ENCODE measurements at regions not wholly inside any gene's neighbourhood (a gene's known extent, or its start where the extent isn't known, plus 50 kb on each side); places are given as distances from the start of the nearest gene placed in this dataset.
"Not testable (repeated sequence)": the region's sequence is repeated elsewhere in the genome, so short reads cannot be mapped to it uniquely, and the experiment has no call there.

DNA sequence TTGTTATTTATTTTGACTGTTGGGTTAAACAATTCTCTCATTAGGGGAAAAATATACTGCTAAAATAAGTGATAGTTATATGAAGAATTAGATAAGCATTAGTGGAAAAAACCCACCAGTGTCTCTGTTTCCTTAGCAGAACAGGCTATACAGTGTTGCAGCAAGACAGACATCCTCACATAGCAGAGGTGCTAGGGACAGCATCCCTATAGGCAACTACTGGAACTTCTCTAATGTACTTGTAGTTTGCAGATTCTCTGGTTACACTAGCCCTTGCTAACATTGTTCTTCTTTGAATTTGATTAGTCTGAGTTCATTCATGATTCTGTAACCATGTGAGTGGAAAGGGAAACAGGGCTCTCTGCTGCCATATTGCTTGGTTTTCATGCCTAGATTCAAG lies 661.8 kb upstream of the RGMB start:
- no peak for DNase-seq (ENCODE audit: low read depth in 2 of 2)

GRCh38 chr5:98121036-98121936 lies 652.2 kb upstream of the RGMB start:
- no peak for DNase-seq (ENCODE audit: low read depth in 2 of 2)

GRCh38 chr5:98128271-98128670 lies 645.2 kb upstream of the RGMB start:
- no peak for DNase-seq (ENCODE audit: low read depth in 2 of 2)

- no peak for DNase-seq (ENCODE audit: low read depth in 2 of 2)
Observed at GRCh38 chr5:98128846-98129245, 644.6 kb upstream of the RGMB start.

DNA sequence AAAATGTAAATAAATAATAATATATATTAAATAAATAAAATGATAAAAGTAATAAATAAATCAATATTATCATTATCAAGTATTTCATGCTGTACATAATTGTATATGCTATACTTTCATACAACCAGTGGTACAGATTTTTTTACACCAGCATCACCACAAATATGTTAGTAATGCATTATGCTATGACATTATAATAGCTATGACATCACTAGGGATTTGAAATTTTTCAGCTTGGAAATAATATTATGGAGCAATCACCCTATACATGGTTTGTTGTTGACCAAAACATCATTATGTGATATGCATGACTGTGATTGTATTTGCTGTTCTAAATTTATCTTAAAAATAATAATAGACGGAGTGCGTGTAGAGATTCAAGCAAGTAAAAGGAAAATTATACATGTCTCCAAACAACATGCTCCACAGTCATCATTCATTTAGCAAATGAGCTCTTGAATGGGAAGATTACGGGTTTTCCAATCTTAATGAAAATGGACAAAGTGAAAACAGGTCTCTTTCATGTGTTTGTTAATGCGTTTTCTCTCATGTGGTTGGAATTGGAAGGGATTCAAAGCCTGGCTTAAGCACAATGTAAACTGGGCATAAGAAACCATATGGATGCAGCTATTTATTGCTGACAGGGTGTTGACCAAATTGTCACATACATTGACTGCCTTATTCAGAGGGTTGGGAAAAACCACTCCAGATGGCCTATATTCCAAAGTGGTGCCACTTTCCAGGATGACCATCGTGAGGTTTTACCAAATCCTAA lies 643.0 kb upstream of the RGMB start:
- no peak for DNase-seq (ENCODE audit: low read depth in 2 of 2)

GRCh38 chr5:98144116-98144515 lies 629.3 kb upstream of the RGMB start:
- DNase-seq (ENCODE audit: low read depth in 2 of 2), result no peak

DNA sequence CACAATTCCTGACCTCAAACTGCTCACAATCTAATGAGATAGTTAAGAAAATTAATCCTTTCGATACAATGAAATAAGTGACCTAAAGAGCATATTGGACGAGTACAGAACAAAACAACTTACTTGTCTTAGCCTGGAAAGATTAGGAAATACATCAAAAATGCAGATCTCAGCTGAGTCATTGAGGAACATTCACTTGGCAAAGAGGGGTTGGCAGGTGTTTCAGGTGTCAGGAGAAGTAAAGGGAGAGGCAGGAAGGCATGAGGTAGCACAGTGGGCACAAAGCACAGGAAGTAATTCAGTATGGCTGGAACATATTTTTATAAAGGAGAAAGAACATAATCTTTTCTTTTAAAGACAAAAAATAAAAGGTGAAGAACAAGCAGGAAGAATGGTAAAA lies 628.8 kb upstream of the RGMB start:
- no peak for DNase-seq (ENCODE audit: low read depth in 2 of 2)

- DNase-seq (ENCODE audit: low read depth in 2 of 2), result no peak
Observed at GRCh38 chr5:98157368-98157767, 616.1 kb upstream of the RGMB start.

- DNase-seq (ENCODE audit: low read depth in 2 of 2), result no peak
Observed at GRCh38 chr5:98158440-98158839, 615.0 kb upstream of the RGMB start.

- DNase-seq (ENCODE audit: low read depth in 2 of 2), result no peak
Observed at GRCh38 chr5:98163796-98164493, 609.5 kb upstream of the RGMB start.

- no peak for DNase-seq (ENCODE audit: low read depth in 2 of 2)
Observed at GRCh38 chr5:98168871-98169270, 604.6 kb upstream of the RGMB start.

DNA sequence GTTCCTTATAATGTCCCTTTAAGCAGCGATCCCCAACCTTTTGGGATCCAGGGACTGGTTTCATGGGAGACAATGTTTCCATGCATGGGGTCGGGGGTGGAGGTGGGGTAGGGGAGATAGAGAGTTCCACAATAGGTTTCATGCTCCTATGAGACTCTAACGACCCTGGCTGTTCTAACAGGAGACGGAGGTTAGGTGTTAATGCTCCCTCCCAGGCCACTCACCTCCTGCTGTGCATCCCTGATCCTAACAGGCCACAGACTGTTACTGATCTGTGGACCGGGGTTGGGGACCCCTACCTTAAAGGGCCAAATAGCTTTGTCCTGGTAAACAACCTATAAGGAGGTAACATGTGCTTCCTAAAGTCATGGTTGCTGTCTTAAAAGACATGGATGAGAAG lies 602.5 kb upstream of the RGMB start:
- no peak for DNase-seq (ENCODE audit: low read depth in 2 of 2)

DNA sequence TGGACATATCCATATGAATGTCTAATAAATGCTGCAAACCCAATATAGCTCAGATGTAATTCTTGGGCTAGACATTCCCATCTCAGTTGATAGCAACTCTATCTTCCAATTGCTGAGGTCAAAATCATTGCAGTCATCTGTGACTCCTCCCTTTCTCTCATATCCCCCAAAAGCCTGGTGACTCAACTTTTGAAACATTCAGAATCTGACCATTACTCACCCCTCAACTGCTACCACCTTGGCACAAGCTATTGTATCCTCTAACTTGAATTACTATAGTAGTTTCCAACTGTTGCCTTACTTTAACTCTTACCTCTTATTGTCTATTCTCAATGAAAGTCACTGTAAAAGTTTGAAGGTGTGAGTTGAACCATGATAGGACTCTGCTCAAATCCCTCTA lies 600.1 kb upstream of the RGMB start:
- DNase-seq (ENCODE audit: low read depth in 2 of 2), result no peak

GRCh38 chr5:98175474-98175873 lies 598.0 kb upstream of the RGMB start:
- no peak for DNase-seq (ENCODE audit: low read depth in 2 of 2)

DNA sequence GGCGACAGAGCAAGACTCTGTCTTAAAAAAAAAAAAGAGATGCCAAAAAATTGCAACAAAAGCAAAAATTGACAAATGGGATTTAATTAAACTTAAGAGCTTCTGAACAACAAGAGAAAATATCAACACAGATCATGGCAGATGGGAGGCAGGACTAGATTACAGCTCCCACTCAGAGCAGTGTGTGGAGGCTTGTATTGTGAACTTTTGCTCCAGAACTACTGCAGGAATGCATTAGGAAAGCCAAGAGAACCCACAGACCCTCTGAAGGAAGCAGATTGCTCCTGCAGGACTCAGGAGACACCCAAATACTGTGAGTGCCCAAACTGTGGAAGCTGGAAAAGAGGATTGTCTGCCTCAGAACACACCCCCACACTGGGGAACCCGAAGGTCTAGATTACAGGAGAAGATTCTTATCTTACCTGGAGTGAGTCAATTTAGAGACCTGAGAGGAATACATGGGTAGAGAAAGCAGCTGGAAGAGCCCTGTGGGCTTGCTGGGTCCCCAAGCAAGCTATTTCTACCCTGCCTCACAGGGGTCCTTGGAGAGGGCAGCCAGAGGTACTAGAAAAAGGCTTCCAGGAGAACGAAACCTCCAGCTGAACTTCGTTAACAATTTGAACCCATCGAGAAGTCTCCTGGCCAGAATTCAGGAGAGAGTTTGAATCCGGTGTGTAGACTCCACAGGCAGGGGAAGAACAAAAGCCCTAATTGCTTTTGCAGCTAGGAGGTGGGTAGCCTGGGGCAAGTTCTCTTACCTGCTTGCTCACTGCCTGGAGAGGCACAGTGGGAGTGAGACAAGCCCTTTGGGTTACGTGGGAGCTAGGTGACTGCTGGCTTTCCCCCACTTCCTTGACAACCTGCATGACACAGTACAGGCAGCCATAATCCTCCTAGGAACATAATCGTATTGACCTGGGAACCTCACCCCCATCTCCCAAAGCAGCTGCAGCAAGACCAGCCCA lies 593.4 kb upstream of the RGMB start:
- no peak for DNase-seq (ENCODE audit: low read depth in 2 of 2)

DNA sequence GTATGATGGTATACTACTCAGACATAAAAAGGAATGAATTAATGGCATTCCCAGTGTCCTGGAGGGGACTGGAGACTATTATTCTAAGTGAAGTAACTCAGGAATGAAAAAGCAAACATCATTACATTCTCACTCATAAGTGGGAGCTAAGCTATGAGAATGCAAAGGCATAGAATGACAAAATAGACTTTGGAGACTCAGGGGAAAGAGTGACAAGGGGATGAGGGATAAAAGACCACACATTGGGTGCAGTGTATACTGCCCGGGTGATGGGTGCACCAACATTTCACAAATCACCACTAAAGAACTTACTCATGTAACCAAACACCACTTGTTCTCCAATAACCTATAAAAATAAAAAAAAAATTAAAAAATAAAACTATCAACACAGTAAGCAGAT lies 587.3 kb upstream of the RGMB start:
- no peak for DNase-seq (ENCODE audit: low read depth in 2 of 2)

DNA sequence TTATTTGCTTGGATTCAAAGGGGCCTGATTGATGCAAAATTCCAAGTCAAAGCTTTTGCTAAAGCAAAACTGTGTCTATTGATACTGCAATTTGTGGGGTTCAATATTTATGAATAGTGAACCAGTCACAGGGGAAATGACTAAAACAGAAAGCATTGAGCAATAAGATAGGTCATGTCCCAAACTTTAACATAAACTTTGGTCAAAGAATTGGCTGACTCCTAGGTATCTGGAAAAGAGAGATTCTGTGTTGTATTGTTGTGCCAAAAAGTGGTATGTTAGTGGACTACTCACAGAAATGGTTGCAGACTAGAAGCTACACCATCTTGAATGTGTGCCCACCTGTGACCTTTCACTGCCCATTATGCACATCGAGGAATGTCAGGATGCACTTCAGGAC lies 585.5 kb upstream of the RGMB start:
- DNase-seq (ENCODE audit: low read depth in 2 of 2), result no peak

- DNase-seq (ENCODE audit: low read depth in 2 of 2), result not testable (repeated sequence)
Observed at GRCh38 chr5:98190344-98190743, 583.1 kb upstream of the RGMB start.

- DNase-seq (ENCODE audit: low read depth in 2 of 2), result no peak
Observed at GRCh38 chr5:98193921-98194760, 579.3 kb upstream of the RGMB start.

Measured in stimulated activated CD8-positive, alpha-beta memory T cell treated with anti-CD3 and anti-CD28 coated beads, Interleukin-2, amount 100 ng/mL, for 48 hours (primary cell).